HL-60/S4 treated with retinoic acid at 250 ng/mL for 4 days and 3 days (cell line): ENCODE measurements at regions not wholly inside any gene's neighbourhood (a gene's known extent, or its start where the extent isn't known, plus 50 kb on each side); places are given as distances from the start of the nearest gene placed in this dataset.
"Not testable (repeated sequence)": the region's sequence is repeated elsewhere in the genome, so short reads cannot be mapped to it uniquely, and the experiment has no call there.

Experiments
- in situ Hi-C: fragments of 300-500 bp; cut with MboI; formaldehyde crosslinking; loops from 2 replicates; pipeline ENCODE4 v1.7.0; 2022; ENCODE audit warnings: low sequenced_read_pairs

GRCh38 chr12:107366322-107366721, 273.0 kb upstream of the CRY1 start:
- in situ Hi-C loops, result no loop called here

- in situ Hi-C loops, result no loop called here
Measured at GRCh38 chr12:107368586-107368985, 275.2 kb upstream of the CRY1 start.

GRCh38 chr12:107369006-107369405, 275.7 kb upstream of the CRY1 start:
- in situ Hi-C loops, result no loop called here

- in situ Hi-C loops, result no loop called here
Measured at GRCh38 chr12:107369679-107370078, 276.3 kb upstream of the CRY1 start.

GRCh38 chr12:107372229-107372658, 278.9 kb upstream of the CRY1 start:
- in situ Hi-C loops, result no loop called here

DNA sequence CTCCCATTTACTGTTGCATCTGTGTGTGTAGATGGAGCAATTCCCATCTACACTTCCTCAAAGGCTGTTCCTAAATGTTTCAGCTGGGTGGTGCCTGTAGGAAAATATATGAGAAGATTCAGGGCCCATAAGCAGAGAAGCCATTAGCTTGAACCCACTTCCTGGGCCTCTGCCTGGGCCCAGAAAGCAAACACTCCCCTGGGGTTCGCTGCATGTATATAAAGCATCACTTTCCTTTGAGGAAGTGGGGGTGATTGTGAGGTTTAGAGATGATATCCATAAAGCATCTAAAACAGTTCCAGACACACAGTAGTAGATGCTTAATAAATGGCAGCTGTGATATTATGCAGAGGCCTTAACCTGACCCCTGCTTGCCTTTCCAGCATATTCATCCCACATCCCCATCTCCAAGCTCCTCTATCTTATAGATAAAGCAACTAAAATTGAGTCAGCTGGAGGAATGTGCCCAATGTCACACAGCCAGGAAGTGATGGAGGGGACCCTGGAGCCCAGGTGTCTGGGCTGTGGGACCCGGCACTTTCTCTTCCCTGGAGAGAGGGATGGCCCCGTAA, 280.0 kb upstream of the CRY1 start:
- in situ Hi-C loops, result no loop called here

DNA sequence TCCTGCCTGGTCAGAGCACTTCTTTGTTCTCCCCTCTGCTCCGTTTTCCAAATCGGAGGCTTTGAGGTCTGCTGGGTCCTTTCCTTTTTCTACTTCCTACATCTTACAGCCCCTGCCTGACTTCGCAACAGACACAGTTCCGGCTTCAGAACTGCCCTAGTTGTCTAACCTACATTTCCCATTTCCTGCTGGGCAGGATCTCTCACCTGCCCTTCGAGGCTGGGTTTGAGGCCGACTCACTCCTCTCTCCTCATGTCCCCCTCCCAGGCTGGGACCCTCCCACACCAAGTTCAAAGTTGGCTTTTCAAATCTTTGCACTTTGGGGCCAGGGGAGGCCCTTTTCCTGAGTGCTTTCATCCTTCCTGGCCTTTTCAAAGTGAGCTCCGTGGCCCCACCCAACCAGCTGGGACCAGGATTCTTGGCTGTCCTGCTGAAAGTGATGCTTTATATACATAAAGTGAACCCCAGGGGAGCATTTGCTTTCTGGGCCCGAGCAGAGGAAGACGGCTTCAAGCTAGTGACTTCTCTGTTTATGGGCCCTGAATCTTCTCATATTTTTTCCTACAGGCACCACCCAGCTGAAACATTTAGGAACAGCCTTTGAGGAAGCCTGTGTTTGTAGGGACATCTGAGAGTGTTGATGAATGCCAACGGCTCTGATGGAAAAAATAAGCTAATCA, 281.0 kb upstream of the CRY1 start:
- in situ Hi-C loops, result no loop called here

GRCh38 chr12:107375231-107375630, 281.9 kb upstream of the CRY1 start:
- in situ Hi-C loops, result no loop called here

DNA sequence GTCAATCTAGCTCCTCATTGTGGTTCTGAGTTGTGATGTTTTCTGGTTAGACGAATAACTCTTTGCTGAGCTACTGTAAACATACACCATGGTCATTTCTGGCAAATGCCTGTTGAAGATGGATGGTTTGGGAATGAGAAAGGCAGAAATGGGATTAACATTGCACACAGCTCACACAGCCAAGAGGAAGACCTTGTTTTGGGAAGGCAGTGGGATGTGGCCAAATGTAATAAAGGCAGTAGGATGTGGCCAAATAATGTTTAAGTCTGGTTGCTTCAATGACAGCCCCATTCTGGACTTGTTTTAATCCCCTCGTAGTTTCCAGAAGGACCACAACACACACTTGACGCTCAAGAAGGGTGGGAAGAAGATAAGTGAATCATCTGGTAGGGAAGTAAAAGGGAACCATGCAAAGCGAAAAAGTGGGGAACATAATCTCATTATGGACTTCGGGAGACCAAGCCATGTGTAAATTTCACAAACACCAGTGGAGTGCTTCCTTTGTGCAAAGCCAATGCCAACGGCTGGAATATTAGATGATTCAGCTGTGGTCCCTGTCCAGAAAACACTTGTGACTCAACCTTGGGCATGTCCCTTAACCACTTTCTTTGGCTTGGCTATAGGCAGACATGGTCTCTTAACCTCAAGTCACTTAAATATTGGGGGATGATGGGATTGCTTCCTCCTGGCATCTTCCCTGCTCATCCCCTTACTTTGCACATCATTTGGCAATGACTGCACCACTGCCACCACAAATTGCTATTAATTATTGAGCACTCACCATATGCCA, 284.4 kb upstream of the CRY1 start:
- in situ Hi-C loops, result no loop called here

- in situ Hi-C loops, result no loop called here
Measured at GRCh38 chr12:107378609-107379008, 285.3 kb upstream of the CRY1 start.

- in situ Hi-C loops, result not testable (repeated sequence)
Measured at GRCh38 chr12:107379142-107379851, 285.9 kb upstream of the CRY1 start.

DNA sequence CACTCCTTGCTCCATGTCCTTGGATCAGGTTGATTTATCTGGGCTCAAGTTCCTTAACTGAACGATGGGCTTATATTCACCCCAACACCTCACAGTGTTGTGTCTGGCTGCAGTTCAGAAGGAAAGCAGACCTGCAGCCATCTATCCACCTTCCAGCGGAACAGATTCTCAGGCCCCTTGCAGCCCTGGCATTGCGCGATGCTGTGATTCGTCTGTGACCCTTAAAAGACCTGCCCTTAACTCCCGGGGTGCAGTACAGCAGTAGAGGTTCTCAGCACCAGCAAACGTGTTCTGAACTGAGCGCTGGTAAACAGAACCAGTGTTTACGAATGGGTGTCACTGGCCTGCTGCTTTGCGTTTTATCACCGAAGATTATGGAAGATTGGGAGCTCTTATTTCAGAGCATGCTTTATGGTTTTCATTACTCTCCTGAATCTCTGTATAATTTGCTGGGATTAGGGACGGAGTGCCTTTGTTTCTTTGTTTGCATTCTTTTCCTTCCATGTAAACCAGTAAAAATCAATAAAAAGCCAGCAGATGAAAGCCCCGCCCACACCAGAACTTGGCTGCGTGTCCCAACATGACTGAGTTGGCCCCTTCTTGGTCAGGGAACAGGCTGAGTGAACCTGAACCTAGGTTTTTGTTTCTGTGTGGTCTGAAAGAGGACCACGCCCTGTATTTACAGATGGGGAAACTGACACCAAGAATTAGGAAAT, 286.7 kb upstream of the CRY1 start:
- in situ Hi-C loops, result no loop called here

GRCh38 chr12:107384645-107385044, 291.3 kb upstream of the CRY1 start:
- in situ Hi-C loops, result no loop called here

- in situ Hi-C loops, result no loop called here
Measured at GRCh38 chr12:107385509-107385908, 292.2 kb upstream of the CRY1 start.

GRCh38 chr12:107386569-107386968, 293.2 kb upstream of the CRY1 start:
- in situ Hi-C loops, result no loop called here

DNA sequence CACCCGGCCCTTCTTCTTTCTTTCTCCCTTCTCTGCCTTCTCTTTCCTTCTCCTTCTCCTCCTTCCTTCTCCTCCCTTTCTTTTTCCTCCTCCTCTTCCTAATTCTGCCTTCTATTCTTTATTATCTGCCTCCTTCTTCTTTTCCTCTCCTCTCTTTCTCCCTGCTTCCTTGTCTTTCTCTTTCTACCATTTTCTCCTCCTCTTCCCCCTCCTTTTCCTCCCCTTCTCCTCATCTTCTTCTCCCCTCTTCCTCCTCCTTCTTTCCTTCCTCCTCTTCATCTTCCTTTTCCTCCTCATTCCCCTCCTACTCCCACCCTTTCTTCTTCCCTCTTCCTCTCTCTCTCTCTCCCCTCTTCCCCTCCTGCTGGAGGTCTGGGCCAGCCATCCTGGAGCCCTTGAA, 294.9 kb upstream of the CRY1 start:
- in situ Hi-C loops, result no loop called here

DNA sequence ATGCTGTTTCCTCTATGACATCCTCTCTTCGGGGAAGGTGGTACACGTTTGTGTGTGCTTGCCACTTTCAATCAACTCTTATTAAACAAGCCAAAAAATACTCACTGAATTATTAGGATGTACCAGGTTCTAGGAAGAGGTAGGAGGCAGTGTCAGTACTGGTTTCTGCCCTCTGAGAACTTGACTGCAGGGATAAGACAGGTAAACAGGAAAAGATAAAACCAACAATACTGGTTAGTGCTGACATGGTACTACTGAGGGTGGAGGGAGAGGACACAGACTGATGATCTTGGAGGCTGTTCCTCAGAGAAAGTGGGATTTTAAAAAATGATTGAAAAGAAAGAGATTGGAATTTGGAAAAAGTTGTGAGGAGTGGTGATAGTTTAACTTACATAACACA, 295.2 kb upstream of the PWP1 start:
- in situ Hi-C loops, result no loop called here

GRCh38 chr12:107393043-107393717, 292.4 kb upstream of the PWP1 start:
- in situ Hi-C loops, result no loop called here

- in situ Hi-C loops, result no loop called here
Measured at GRCh38 chr12:107394693-107395092, 290.9 kb upstream of the PWP1 start.

- in situ Hi-C loops, result no loop called here
Measured at GRCh38 chr12:107395817-107396216, 289.8 kb upstream of the PWP1 start.
